ENCODE measurements at regions not wholly inside any gene's neighbourhood (a gene's known extent, or its start where the extent isn't known, plus 50 kb on each side); places are given as distances from the start of the nearest gene placed in this dataset.

GRCh38 chr22:27616033-27616432, 185.5 kb downstream of the MN1 start:
- TF ChIP-seq CTCF (IDR thresholded peaks at IDR 0.05) (no peak), POLR2AphosphoS5 (IDR thresholded peaks at IDR 0.05; ENCODE audit: insufficient read depth in 1 of 2, low read depth in 1 of 2) (no peak), POLR2A (IDR thresholded peaks at IDR 0.05) (no peak)

All from vagina (tissue), 2 donors.